ENCODE measurements at regions not wholly inside any gene's neighbourhood (a gene's known extent, or its start where the extent isn't known, plus 50 kb on each side); places are given as distances from the start of the nearest gene placed in this dataset.
"Not testable (repeated sequence)": the region's sequence is repeated elsewhere in the genome, so short reads cannot be mapped to it uniquely, and the experiment has no call there.

DNA sequence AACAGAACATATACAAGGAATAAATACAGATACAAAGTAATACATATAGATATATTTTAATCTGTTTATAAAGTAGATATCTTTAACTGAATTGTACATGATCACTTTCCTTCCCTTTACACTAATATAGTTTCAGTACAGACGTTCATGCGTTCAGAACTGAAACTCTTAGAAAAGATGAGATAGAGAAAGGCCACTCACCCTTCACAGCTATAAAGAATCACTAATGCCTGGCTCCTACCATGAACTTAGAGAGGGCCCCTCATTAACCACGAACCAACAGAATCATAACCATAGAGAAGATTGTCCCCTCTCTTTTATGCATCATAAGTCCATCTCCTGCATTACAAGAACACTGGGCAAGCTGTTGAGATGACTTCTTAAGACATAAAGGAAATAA, 399.0 kb downstream of the COG6 start:
- DNase-seq, result not testable (repeated sequence)

DNA sequence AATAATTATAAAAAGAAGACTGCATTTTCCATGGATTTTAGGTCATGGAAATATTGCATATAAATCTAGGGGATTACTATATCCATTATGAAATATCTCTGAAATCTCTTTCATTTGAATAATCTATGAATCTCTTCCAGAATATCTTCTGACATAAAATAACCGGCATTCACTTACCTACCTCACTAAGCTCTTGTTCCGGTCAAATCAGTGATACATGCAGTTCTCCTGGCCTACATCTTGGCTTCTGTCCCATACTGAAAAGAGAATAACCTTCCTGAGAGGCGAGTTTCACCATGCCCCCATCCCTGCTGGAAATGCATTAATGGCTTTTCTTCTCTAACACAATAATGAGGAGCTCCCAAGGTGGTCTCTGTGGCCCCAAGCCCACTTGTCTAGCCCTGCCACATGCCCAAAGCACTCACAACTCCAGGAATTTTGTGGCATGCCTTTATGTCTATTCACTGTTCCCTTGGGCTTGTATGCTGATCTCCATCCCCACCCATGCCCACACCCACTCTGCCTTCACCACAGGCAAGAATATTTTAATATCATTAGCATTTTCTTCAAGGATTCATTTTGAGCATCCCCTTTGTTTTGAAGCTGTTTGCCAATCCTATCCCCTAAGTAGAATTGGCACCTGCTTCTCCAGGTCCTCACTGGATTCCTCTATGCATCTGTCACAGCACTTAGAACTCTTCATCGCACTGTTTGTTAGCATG, 401.6 kb downstream of the COG6 start:
- DNase-seq, result no peak

DNA sequence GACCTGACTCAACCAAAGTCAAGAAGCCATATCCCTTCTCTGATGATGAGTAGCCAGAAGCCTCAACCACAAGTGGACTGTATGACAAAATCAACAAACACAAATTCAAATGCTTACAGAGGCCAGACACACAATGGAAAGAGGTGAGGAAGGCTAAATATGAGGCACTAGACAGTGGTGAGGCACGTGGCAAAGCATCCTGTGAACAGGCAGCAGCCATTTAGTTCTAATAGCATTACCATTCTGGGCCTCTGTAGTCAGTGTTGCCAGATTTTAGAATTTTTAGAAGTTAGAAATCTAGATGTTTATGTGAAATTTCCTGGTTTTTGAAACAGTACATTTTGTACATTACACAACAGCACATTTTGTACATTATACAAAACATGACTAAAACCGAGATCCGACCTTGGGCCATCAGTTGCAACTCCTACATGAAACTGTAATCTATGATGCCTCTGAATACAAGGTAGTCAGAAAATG, 403.3 kb downstream of the COG6 start:
- no peak for DNase-seq

GRCh38 chr13:40059540-40060232, 404.2 kb downstream of the COG6 start:
- no peak for DNase-seq

DNA sequence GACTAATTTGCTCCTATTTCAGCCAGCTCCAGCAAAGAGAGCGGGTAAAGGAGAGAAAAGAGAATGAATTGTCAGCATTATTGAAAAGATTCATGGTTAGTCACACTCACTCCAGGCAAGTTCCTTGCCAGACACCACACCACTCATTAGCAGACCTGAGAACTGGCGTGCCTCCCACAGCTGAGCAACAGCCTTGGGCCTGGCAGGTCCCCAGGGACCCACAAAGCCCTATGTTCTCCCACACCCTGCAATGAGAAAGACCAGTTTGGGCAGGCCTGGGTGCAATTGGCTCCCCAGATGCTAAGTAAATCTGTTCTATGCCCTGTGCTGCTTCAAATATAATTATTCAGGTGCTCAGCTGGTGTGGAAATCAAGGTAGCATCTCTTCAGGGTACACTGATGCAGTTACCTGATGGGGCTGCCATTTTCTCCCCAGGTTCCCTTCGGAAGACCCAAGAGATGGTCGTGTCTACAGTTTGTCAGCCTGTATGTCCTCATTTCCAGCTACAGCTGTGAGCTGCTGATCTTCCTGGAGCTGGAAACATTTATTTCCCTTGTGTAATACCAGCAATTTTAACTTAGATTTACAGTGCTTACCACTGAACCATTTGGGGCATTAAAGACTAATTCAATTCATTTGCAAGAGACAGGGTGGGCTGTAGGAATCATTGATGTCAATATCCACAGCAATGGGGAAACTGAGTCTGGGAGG, 405.0 kb downstream of the COG6 start:
- no peak for DNase-seq

- DNase-seq, result no peak
Measured at GRCh38 chr13:40061466-40062450, 406.3 kb downstream of the COG6 start.

DNA sequence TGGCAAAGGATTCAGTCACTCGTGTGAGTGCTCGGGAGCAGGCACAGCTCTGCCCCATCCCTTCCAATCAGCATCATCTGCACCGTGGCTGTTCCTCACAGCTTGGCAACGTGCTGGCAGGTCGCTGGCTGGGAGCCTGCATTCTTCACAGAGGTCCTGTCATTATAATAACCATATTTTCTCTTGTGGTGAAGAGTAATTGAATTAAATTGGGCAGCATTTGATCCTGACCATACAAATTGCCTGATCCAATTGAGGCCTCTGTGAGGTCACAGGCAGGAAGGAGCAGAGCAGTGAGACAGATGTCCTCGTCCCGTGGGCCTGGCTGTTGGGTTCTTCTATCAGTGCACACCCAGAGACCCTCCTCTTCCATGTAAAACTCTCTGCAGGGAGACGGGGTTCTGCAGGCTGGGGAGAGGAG, 407.8 kb downstream of the COG6 start:
- DNase-seq, result no peak

- no peak for DNase-seq
Measured at GRCh38 chr13:40063703-40064102, 408.2 kb downstream of the COG6 start.

DNA sequence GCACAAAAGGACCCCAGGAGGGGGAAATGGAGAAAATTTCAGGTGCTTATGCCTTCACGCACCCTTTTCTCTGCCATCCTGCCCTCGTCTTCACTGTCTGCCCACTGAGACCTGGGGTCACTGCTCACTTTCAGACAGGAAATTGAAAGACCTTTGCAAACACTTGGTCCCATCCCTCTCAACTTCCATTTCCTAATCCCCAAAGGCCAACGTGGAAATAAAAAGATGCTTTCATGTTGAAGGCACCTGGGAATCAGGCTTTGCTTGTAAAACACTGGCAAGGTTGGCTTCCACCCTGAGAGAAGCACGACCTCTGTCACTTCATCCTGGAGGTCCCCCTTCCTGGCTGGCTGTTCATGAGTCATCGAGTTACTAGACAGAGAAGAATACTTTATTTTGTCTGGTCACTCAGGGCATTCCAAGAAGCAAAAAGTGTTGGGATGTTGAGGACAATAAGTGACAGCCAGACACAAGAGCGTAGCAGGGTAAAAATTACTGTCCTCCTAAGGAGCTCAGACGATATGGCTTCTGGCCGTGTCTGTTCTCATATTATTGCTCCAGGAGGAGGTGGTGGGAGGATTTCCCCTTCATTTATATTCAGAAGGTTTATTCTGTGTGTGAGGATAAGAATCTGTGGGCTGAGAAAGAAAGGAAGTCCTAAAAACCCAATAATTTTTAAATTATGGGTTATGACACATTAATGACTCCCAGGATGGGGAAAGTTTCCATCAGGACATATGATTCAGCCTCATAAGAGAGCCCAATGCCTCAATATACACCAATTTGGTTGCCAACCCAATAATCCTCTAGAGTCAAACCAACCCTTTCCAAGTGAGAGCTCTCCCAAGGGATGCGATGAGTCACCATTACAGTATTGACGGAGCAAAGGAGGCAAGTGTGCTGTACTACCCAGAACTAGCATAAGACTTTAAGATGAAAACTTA, 409.0 kb downstream of the COG6 start:
- no peak for DNase-seq

- DNase-seq, result peak; percentile 74
Measured at GRCh38 chr13:40069173-40070044, 413.9 kb downstream of the COG6 start.

DNA sequence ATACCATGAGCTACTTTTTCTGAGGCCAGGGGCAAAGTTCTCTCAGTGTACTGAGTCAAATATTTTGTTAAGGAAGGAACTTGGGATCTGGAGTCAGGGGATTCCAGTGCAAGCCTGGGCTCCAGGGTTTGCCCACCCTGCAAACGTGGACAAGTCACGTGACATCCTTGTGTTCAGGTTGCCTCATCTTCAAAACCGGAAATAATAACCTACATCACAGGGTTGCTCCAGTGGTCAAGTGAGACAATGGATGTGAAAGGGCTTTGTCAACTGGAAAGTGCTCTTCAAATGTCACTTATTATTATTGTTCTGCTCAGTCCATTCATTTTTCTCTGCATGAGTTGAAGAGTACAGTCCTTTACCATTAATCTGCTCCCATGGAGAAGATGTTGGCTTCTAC, 414.9 kb downstream of the COG6 start:
- no peak for DNase-seq

DNA sequence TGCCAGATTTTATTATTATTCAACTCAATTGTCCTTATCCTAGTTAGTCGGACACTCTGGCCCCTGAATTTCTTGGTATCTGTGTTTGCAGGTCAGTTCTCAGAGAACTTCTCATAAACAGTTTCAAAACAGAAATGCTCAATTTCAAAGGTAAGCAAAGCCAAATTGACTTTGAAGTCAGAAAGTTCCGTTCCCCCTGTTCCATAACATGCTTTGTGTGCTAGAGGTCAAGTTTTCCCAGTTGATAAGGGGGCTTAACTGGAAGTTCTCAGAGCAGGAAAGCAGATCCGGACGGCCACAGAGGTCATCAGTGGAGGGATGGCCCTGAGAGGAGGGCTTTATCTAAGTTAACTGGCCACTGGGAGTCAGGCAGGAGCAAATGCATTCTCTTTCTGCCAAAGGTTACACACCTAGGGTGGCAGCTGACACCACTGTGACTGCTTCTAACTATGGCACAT, 417.2 kb downstream of the COG6 start:
- no peak for DNase-seq

DNA sequence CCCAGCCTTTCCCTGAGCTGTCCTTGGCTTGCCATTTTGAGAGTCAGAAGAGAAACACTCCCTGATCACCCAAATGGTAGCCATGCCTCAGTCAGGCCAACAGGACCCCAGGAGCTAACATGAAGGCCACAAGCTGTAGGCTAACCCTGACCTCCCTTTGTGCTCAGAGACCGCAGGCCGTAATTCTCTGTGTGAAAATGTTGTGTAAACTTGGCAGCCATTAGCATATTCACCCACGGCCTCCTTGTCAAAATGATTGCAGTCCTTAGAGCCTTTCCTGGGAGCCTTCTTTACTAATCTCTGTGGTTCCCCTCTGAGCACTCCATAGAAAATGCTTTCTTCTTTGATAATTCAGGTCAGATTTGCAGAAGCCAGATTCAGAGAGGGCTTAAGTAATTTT, 418.9 kb downstream of the COG6 start:
- DNase-seq, result no peak

- no peak for DNase-seq
Measured at GRCh38 chr13:40075281-40075680, 419.8 kb downstream of the COG6 start.

DNA sequence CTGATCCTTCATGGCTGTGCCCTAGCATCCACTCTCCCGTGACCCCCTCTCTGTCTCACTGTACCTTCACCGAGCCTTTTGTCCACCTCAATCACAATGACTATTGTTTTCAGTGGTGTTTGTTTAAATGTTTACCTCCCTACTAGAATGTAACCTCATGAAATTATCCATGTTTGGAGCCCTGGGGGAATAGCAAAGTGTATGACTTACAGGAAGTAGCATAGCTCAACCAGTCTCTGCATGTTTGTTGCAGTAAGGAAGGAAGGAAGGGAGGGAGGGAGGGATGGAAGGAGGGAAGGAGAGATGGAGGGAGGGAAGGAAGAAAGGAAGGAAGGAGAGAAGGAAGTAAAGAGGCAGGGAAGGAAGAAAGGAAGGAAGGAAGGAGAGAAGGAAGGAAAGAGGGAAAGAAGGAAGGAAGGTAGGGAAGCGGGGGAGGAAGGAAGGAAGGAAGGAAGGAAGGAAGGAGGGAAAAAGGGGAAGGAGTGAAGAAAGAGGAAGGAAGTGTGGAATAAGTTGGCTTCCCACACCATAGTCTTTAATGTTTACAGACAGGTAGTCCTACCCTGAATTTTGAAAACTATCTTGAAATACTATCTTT, 421.4 kb downstream of the COG6 start:
- no peak for DNase-seq

GRCh38 chr13:40077396-40078027, 422.1 kb downstream of the COG6 start:
- DNase-seq, result no peak

- no peak for DNase-seq
Measured at GRCh38 chr13:40079721-40080120, 424.3 kb downstream of the COG6 start.

DNA sequence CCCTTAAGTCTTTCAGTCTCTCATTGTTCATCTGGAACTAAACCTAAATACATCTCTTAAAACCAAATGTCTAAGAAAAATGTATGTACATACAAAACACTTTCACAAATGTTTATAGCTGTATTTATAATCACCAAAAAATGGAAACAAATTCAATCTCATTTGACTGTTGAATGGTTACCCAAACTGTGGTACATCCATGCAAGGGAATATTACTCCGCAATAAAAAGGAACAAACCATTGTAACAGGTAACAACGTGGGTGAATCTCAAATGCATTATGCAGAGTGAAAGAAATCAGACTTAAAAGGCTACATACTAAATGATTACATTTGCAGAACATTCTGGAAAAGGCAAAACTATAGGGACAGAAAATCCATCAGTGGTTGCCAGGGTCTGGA, 425.2 kb downstream of the COG6 start:
- no peak for DNase-seq

DNA sequence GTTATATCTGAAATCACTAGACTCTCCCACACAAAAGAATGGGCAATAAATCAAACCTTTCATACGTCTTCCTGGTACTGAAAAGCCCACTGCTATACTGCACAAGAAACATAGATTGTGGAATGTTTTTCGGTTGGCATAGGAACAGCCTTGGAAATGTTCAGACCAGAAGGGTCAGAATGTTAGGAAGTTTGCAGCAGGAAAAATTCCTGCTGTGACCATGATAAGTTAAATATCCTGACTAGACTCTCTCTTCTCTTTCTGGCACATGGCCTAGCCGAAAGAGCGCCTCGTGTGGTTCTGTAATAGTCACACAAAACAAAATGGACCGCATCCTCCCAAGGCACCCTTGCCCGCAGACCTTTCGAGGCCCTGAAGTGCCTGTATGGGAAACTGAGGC, 427.2 kb downstream of the COG6 start:
- no peak for DNase-seq

Measured in GDM1 (cell line).